ENCODE measurements at regions not wholly inside any gene's neighbourhood (a gene's known extent, or its start where the extent isn't known, plus 50 kb on each side); places are given as distances from the start of the nearest gene placed in this dataset.

GRCh38 chr2:152863826-152864225 is 145.4 kb downstream of the ARL6IP6 start:
- DNase-seq = no peak

- DNase-seq = no peak
These were observed 143.0 kb downstream of the ARL6IP6 start for GRCh38 chr2:152861349-152861942.

- no peak for DNase-seq
These were observed 140.3 kb downstream of the ARL6IP6 start for GRCh38 chr2:152858594-152859265.

GRCh38 chr2:152846697-152847470 is 128.5 kb downstream of the ARL6IP6 start:
- DNase-seq = no peak

GRCh38 chr2:152835674-152836073 is 117.3 kb downstream of the ARL6IP6 start:
- no peak for DNase-seq

GRCh38 chr2:152827944-152828343 is 109.5 kb downstream of the ARL6IP6 start:
- no peak for DNase-seq

GRCh38 chr2:152826581-152827279 is 108.3 kb downstream of the ARL6IP6 start:
- DNase-seq = no peak

- no peak for DNase-seq
These were observed 107.4 kb downstream of the ARL6IP6 start for GRCh38 chr2:152825834-152826233.

GRCh38 chr2:152823905-152824304 is 105.5 kb downstream of the ARL6IP6 start:
- no peak for DNase-seq

- no peak for DNase-seq
These were observed 104.3 kb downstream of the ARL6IP6 start for GRCh38 chr2:152822676-152823075.

- DNase-seq = no peak
These were observed 101.6 kb downstream of the ARL6IP6 start for GRCh38 chr2:152820048-152820447.

- DNase-seq = no peak
These were observed 97.3 kb downstream of the ARL6IP6 start for GRCh38 chr2:152815634-152816257.

GRCh38 chr2:152814475-152815030 is 96.1 kb downstream of the ARL6IP6 start:
- no peak for DNase-seq

- DNase-seq = no peak
These were observed 94.9 kb downstream of the ARL6IP6 start for GRCh38 chr2:152813351-152813750.
